NB4 (cell line): ENCODE measurements at regions not wholly inside any gene's neighbourhood (a gene's known extent, or its start where the extent isn't known, plus 50 kb on each side); places are given as distances from the start of the nearest gene placed in this dataset.
A peak's percentile ranks its signal among the peaks of the same experiment; 100 is the strongest.

Experiments
- CTCF ChIP-seq: IDR thresholded peaks from one replicate; pipeline ENCODE4 v1.5.1; 2012; ENCODE audit warnings: low read depth, low read length
- MYC ChIP-seq: IDR thresholded peaks from 2 replicates; pipeline ENCODE4 v1.6.1; 2011; ENCODE audit warnings: low read depth, low read length
- POLR2A ChIP-seq: IDR thresholded peaks from 2 replicates; pipeline ENCODE4 v1.6.1; 2011; ENCODE audit warnings: mild to moderate bottlenecking; ENCODE audit not compliant: insufficient read length; ENCODE audit errors: extremely low read depth

GRCh38 chr5:99060306-99061261, 131.8 kb upstream of the CHD1 start:
- TF ChIP-seq POLR2A (no peak), MYC (no peak), CTCF (peak; percentile 70)
